Prostate gland (tissue), 2 donors: ENCODE measurements at regions not wholly inside any gene's neighbourhood (a gene's known extent, or its start where the extent isn't known, plus 50 kb on each side); places are given as distances from the start of the nearest gene placed in this dataset.

Experiments
- DNase-seq: peaks from one replicate; pipeline ENCODE4 v3.0.0-alpha.2; 2019; ENCODE audit warnings: low spot score
- H3K27ac ChIP-seq, 2 donors: fragments of 200-600 bp; sonication (generic); 2 replicates each; pipeline ENCODE4 v1.5.1; 2017 to 2019
- H3K27me3 ChIP-seq: fragments of 200-600 bp; sonication (generic); replicated peaks from 2 replicates; pipeline ENCODE4 v1.5.1; 2019; ENCODE audit not compliant: insufficient read depth
- H3K36me3 ChIP-seq, 2 donors: fragments of 200-600 bp; sonication (generic); 1 replicate in 1 of 2; 2 replicates in 1 of 2; pipeline versions ENCODE4 v1.5.1 to v1.8.1; 2017 to 2019
- H3K4me1 ChIP-seq: fragments of 200-600 bp; sonication (generic); replicated peaks from 2 replicates; pipeline ENCODE4 v1.5.1; 2019
- H3K4me3 ChIP-seq, 2 donors: fragments of 200-600 bp; sonication (generic); 2 replicates each; pipeline ENCODE4 v1.5.1; 2017 to 2019
- H3K9me3 ChIP-seq: fragments of 200-600 bp; sonication (generic); 2 replicates; pipeline ENCODE4 v1.5.1; 2017
- CTCF ChIP-seq, 4 experiments: fragments of 200-600 bp in 2 of 4; fragments of 450-650 bp in 2 of 4; sonication (generic) in 2 of 4; IDR thresholded peaks; 1 replicate in 3 of 4; 2 replicates in 1 of 4; pipeline ENCODE4 v1.5.1; 2016 to 2019; ENCODE audit warnings: antibody characterized with exemption in 4 of 4, mild to moderate bottlenecking in 2 of 4, moderate library complexity in 2 of 4
- POLR2A ChIP-seq: fragments of 450-650 bp; IDR thresholded peaks from one replicate; pipeline ENCODE4 v1.6.1; 2016; ENCODE audit warnings: antibody characterized with exemption, mild to moderate bottlenecking
- POLR2AphosphoS5 ChIP-seq: sonication (generic); formaldehyde crosslinking; IDR thresholded peaks from one replicate; pipeline ENCODE4 v1.6.1; 2017; ENCODE audit warnings: antibody characterized with exemption
- WGBS: methylation state at CpG from one replicate; pipeline ENCODE4 v1.1.5; 2018; 5-methylcytosine and 5-hydroxymethylcytosine counted together
- intact Hi-C: fragments of 100-400 bp; cut with DNase I; formaldehyde crosslinking; loops from one replicate; pipeline ENCODE4 v1.14.2; 2022

DNA sequence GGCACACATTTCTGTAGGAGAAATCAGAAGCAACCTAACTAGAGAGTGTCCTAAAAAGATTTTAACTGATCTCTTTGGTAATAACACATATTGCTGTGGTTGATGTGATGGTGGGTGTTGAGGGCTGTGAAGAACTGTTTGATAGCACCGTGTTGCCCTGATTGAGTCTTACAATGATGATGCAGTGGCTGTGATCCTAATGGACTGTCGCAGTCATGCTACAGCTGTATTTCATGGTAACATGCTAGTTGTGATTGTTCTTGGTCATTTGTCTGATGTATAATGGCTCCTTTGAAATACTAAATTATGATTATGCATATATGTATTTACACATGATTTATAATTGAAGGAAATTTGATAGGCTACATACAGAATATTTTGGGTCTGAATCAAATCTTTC, 82.5 kb upstream of the MMADHC start:
- TF ChIP-seq POLR2AphosphoS5 (no peak), CTCF (IDR thresholded peaks at IDR 0.05) (no peak), POLR2A (no peak)
- no peaks in the 10 kb centered on the region for H3K9me3 ChIP-seq
- H3K36me3 ChIP-seq = no peaks in the 10 kb centered on the region
- H3K4me1 ChIP-seq = no peaks in the 10 kb centered on the region
- intact Hi-C loops = no loop called here
- H3K27me3 ChIP-seq = no peaks in the 10 kb centered on the region
- 96% methylated on average over 2 of the region's 2 CpGs for WGBS
- DNase-seq = no peak
- H3K4me3 ChIP-seq = no peak overlapping the region
- no peak overlapping the region for H3K27ac ChIP-seq

DNA sequence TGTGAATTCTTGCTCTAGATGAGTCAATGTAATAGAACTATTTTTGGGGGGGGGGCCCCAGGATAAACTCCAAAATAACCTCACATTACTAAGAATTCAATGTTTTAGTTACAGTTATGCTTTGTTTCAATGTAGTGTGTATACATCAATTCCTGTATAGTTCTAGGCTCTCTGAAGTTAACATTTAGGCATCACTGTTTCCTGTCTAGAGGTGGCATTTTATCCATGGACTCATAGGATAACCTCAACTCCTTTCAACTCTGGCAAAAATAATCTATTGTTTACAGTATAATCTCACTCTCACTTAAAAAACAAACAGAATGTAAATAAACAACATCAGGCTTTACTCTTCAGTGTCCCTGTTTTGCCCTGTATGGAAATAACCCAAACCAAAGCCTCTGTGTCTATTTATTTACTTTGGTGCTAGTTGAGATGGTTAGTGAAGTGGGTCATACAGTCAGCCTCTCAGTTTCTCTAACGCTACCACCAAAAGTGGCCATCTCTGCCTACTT, 79.3 kb upstream of the MMADHC start:
- H3K4me3 ChIP-seq = no peak overlapping the region
- H3K4me1 ChIP-seq = no peaks in the 10 kb centered on the region
- no peak overlapping the region for H3K27ac ChIP-seq
- TF ChIP-seq CTCF (IDR thresholded peaks at IDR 0.05) (no peak), POLR2A (no peak), POLR2AphosphoS5 (no peak)
- no peaks in the 10 kb centered on the region for H3K36me3 ChIP-seq
- intact Hi-C loops = no loop called here
- WGBS = 92% methylated on average over 1 of the region's 1 CpG
- no peaks in the 10 kb centered on the region for H3K27me3 ChIP-seq
- H3K9me3 ChIP-seq = no peaks in the 10 kb centered on the region
- DNase-seq = no peak

DNA sequence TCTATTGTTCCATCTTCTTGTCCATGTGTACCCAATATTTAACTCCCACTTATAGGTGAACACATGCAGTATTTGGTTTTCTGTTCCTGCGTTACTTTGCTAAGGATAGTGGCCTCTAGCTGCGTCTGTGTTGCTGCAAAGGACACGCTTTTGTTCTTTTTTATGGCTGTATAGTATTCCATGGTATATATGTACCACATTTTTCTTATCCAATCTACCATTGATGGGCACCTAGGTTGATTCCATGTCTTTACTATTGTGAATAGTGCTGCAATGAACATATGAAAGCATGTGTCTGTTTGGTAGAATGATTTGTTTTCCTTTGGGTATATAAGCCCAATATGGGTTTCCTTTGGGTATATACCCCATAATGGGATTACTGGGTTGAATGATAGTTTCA, 77.3 kb upstream of the MMADHC start:
- WGBS = 96% methylated on average over 3 of the region's 3 CpGs
- no peaks in the 10 kb centered on the region for H3K27me3 ChIP-seq
- H3K4me1 ChIP-seq = no peaks in the 10 kb centered on the region
- TF ChIP-seq POLR2A (no peak), POLR2AphosphoS5 (no peak), CTCF (IDR thresholded peaks at IDR 0.05) (no peak)
- H3K36me3 ChIP-seq = no peaks in the 10 kb centered on the region
- H3K27ac ChIP-seq = no peak overlapping the region
- H3K4me3 ChIP-seq = no peak overlapping the region
- H3K9me3 ChIP-seq = no peaks in the 10 kb centered on the region
- DNase-seq = no peak
- intact Hi-C loops = no loop called here

GRCh38 chr2:149662556-149662955, 75.0 kb upstream of the MMADHC start:
- intact Hi-C loops = no loop called here
- TF ChIP-seq POLR2AphosphoS5 (no peak), POLR2A (no peak), CTCF (IDR thresholded peaks at IDR 0.05) (no peak)
- no peaks in the 10 kb centered on the region for H3K36me3 ChIP-seq

GRCh38 chr2:149661844-149662243, 74.3 kb upstream of the MMADHC start:
- Histone ChIP-seq H3K9me3 (no peaks in the 10 kb centered on the region), H3K4me1 (no peaks in the 10 kb centered on the region), H3K36me3 (no peaks in the 10 kb centered on the region), H3K27me3 (no peaks in the 10 kb centered on the region), H3K4me3 (no peak overlapping the region), H3K27ac (no peak overlapping the region)
- TF ChIP-seq CTCF (IDR thresholded peaks at IDR 0.05) (no peak), POLR2A (no peak), POLR2AphosphoS5 (peak; percentile 67)
- intact Hi-C loops = no loop called here
- peak; percentile 53 for DNase-seq
- 8% methylated on average over 1 of the region's 1 CpG for WGBS

More at GRCh38 chr2:149662556-149662955, 75.0 kb upstream of the MMADHC start:
- Histone ChIP-seq H3K4me3 (no peak overlapping the region), H3K9me3 (no peaks in the 10 kb centered on the region), H3K4me1 (no peaks in the 10 kb centered on the region), H3K27ac (no peak overlapping the region), H3K27me3 (no peaks in the 10 kb centered on the region)
- DNase-seq = no peak
